ENCODE measurements at regions not wholly inside any gene's neighbourhood (a gene's known extent, or its start where the extent isn't known, plus 50 kb on each side); places are given as distances from the start of the nearest gene placed in this dataset.
A peak's percentile ranks its signal among the peaks of the same experiment; 100 is the strongest.

DNA sequence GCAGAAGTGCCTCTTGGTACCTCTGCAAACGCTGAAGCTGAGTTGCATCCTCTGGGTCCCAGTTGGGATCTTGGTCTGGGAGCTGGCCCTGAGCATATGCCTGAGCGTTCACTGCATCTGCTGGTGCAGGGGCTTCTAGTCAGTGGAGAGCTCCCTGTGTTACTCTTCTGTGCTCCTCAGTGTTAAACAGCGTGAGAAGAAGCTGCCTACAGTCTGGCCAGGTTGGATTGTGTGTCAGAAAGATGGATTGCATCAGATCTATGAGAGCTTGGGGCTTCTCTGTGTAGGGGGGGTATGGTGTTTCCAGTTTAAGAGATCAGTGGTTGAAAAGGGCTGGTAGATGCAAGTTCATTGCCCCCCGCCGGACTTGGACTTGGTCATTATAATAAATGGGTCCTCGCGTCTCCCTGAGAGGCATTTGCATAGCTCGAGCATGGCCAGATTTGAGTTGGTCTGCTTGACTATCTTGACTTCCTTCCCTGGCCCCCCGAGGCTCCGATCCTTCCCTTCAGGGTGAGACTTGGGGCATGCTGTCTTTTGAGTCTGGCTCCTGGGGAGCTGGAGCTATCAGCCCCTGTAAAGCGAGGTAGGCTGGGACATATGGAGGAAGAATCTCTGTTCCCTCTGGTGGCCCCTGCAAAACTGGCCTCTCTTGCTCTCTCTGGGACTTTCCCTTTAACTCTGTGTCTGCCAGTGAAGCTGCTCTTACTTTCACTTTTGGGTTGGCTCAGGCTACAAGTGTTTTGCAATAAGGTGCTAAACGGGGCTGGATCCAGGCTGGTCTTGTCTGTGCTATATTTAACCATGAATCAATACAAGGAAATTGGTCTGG, 52.9 kb downstream of the OR10H4 start (continued):
- no peak for TF ChIP-seq MLLT10 (CRISPR knock-in tag; IDR thresholded peaks at IDR 0.05)
- TF ChIP-seq ZNF205 (CRISPR knock-in tag; IDR thresholded peaks at IDR 0.05), result no peak
- TF ChIP-seq, protein P1, sequence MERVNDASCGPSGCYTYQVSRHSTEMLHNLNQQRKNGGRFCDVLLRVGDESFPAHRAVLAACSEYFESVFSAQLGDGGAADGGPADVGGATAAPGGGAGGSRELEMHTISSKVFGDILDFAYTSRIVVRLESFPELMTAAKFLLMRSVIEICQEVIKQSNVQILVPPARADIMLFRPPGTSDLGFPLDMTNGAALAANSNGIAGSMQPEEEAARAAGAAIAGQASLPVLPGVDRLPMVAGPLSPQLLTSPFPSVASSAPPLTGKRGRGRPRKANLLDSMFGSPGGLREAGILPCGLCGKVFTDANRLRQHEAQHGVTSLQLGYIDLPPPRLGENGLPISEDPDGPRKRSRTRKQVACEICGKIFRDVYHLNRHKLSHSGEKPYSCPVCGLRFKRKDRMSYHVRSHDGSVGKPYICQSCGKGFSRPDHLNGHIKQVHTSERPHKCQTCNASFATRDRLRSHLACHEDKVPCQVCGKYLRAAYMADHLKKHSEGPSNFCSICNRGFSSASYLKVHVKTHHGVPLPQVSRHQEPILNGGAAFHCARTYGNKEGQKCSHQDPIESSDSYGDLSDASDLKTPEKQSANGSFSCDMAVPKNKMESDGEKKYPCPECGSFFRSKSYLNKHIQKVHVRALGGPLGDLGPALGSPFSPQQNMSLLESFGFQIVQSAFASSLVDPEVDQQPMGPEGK (CRISPR knock-in tag; IDR thresholded peaks at IDR 0.05), result 0 out of 2 replicates have a peak, but pooled peaks have one; percentile 9

DNA sequence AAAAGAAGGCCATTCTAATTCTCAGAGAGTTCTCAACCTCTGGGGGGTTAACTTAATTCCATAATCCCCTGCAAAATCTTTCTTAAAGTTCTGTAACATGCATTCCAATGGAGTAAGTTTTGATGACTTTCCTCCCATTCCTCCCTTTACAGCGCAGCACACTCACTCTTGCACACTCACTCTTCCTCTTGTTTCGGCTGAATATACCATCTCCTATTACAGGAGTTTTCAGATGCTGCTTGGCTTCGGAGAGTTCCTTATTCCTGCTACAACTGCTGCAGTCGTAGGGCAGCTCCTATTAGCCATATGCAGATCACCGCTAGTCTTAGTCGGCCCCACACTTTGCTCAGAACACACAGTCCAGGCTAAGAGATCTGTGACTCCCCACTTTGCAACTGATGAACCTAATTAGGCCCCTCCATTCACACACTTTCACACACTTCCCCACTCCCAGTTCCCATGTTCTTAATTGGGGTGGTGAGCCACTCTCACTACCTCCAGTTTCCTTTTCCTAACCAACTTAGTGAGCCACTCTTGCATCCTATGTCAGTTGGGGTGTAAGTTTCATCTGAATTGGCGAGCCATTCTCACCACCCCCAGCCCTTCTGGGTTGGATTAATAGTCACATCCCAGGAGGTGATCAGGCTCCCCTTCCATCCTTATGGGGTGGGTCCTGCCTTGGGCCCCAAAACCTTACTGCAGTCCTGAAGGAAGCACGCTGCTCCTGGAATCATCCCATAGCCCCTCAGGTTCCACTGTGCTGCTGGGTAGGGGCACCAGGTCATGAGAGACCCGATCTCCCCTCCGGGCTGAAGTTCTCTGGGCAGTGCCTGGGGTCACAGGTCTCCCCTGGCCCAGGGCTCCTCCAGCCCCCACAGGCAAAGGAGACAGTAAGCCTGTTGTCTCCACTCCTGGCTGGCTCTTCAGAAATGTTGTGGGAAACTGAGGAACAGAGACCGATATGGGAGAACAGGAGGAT, 53.9 kb downstream of the OR10H4 start:
- Histone ChIP-seq H3K27ac (ENCODE audit: extremely low read length, insufficient read depth, low read length) (no peak overlapping the region), H3K27me3 (ENCODE audit: control insufficient read depth in 1 of 2, insufficient read depth in 2 of 2, low read length in 2 of 2) (peaks cover 1 to 3% of the 10 kb centered on the region in 2 experiments; a peak in 2 of 5 replicates), H3K9me3 (ENCODE audit: low read length) (no peaks in the 10 kb centered on the region), H2AFZ (ENCODE audit: low read length) (no peak overlapping the region), H4K20me1 (ENCODE audit: insufficient read depth, low read length) (no peaks in the 10 kb centered on the region), H3K4me3 (replicated peaks in 1 of 3; ENCODE audit: insufficient read depth in 1 of 3, low read depth in 2 of 3, low read length in 3 of 3) (peak overlapping the region in 2 of 3 experiments; percentile 18 to 46; a peak in 2 of 6 replicates), H3K36me3 (replicated peaks in 1 of 2; ENCODE audit: control insufficient read depth in 1 of 2, insufficient read depth in 2 of 2, low read length in 2 of 2) (no peaks in the 10 kb centered on the region), H3K4me2 (ENCODE audit: low read depth, low read length) (peak overlapping the region; percentile 79), H3K9ac (ENCODE audit: insufficient read depth, low read depth, low read length) (no peak overlapping the region), H3K4me1 (ENCODE audit: insufficient read depth, low read length) (peaks cover 16% of the 10 kb centered on the region; the same call in 1 of the 2 replicates), H3K79me2 (ENCODE audit: insufficient read depth, low read length) (no peaks in the 10 kb centered on the region)
- ChIA-PET POLR2A (interaction anchor here (0.9 kb wide), 1 partner anchor 68 kb away, joined by 3 read pairs; the partner anchor contains the start of gene CYP4F11), CTCF (ENCODE audit: low intra/inter-chr PET ratio, low total read pairs) (no interaction called here)
- WGBS (ENCODE audit: low lambda C conversion rate), result 57% methylated on average over 10 of the region's 11 CpGs
- DNase-seq (ENCODE audit: low spot score), result no peak
- in situ Hi-C loops (cut with HindIII; ENCODE audit: extremely low pct_ligation_motif_present, low pct_unique_long_range_greater_than_20kb) (no loop called here), intact Hi-C loops (cut with micrococcal nuclease; ENCODE audit: unreplicated experiment) (no loop called here)
- no peak for ATAC-seq
- BruUV-seq (replicated peaks), result no TSS peak
- FAIRE-seq, result no peak
- no peak for TF ChIP-seq ZNF777 (CRISPR knock-in tag; IDR thresholded peaks at IDR 0.05)

Data from HepG2 (cell line).